ENCODE measurements at regions not wholly inside any gene's neighbourhood (a gene's known extent, or its start where the extent isn't known, plus 50 kb on each side); places are given as distances from the start of the nearest gene placed in this dataset.
"Not testable (repeated sequence)": the region's sequence is repeated elsewhere in the genome, so short reads cannot be mapped to it uniquely, and the experiment has no call there.

DNA sequence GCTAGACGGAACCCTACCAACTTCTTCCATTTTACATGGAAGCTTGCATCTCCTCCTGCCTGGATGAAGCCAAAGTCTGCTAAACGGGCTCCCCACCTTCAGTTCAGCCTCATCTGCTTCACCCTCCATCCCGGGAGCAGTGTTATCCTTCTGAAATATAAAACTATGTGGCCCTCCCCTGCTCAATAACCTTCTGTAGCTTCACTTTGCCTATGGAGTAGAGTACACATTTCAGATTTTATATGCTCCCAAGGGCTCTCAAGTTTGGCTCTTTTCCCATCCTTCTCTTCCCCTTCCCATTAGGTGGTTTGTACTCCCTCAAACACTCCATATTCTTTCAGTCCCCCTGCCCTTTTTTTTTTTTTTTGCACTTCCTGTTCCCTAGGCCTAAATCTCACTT, 115.9 kb upstream of the RAI2 start:
- POLR2A ChIA-PET, result no interaction called here
- TF ChIP-seq CTCF (conservative IDR thresholded peaks at IDR 0.05; ENCODE audit: low read length), result no peak
- TF ChIP-seq EZH2phosphoT487 (IDR thresholded peaks at IDR 0.05; ENCODE audit: borderline replicate concordance, low read depth, low read length), result no peak
- Histone ChIP-seq H3K4me3 (ENCODE audit: low read depth, low read length, poor library complexity, severe bottlenecking) (no peak overlapping the region), H3K4me2 (ENCODE audit: low read length) (no peak overlapping the region), H3K9me3 (ENCODE audit: low read length) (no peaks in the 10 kb centered on the region), H3K27ac (ENCODE audit: low read depth, low read length, poor library complexity, severe bottlenecking) (no peak overlapping the region), H4K20me1 (ENCODE audit: insufficient read depth, low read length) (no peaks in the 10 kb centered on the region), H3K4me1 (ENCODE audit: insufficient read depth, low read length, poor library complexity, severe bottlenecking) (no peaks in the 10 kb centered on the region), H2AFZ (ENCODE audit: low read length) (no peak overlapping the region), H3K9me2 (ENCODE audit: insufficient read depth, low read length) (no peaks in the 10 kb centered on the region), H3K36me3 (ENCODE audit: insufficient read depth, low read length) (no peaks in the 10 kb centered on the region), H3K79me2 (ENCODE audit: insufficient read depth, low read depth, low read length) (no peaks in the 10 kb centered on the region)
- intact Hi-C loops (cut with micrococcal nuclease; ENCODE audit: unreplicated experiment), result no loop called here
- no TSS peak for BruUV-seq (replicated peaks)
- no peak for DNase-seq (ENCODE audit: low spot score)
- CTCF ChIA-PET (ENCODE audit: unreplicated experiment), result no interaction called here

DNA sequence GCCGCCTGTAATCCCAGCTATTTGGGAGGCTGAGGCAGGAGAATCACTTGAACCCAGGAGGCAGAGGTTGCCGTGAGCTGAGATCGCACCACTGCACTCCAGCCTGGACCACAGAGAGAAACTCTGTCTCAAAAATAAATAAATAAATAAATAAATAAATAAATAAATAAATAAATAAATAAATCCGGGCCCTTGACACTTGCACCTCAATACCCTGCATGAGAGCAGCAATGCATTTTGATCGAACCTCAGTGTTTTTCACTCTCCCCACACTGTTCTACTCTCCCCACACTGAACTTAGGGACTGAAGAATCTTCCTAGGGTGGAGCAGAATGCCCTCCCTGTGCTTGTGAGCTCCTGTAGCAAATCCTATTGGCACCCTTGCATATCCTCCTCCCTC, 114.3 kb upstream of the RAI2 start:
- H3K36me3 ChIP-seq (ENCODE audit: insufficient read depth, low read length); intact Hi-C loops (cut with micrococcal nuclease; ENCODE audit: unreplicated experiment); BruUV-seq (replicated peaks); H3K79me2 ChIP-seq (ENCODE audit: insufficient read depth, low read depth, low read length); H4K20me1 ChIP-seq (ENCODE audit: insufficient read depth, low read length); CTCF ChIA-PET (ENCODE audit: unreplicated experiment); H3K4me1 ChIP-seq (ENCODE audit: insufficient read depth, low read length, poor library complexity, severe bottlenecking); H3K4me3 ChIP-seq (ENCODE audit: low read depth, low read length, poor library complexity, severe bottlenecking); H2AFZ ChIP-seq (ENCODE audit: low read length); POLR2A ChIA-PET; H3K9me3 ChIP-seq (ENCODE audit: low read length); H3K4me2 ChIP-seq (ENCODE audit: low read length); H3K27ac ChIP-seq (ENCODE audit: low read depth, low read length, poor library complexity, severe bottlenecking); H3K9me2 ChIP-seq (ENCODE audit: insufficient read depth, low read length); DNase-seq (ENCODE audit: low spot score): not testable (repeated sequence)

DNA sequence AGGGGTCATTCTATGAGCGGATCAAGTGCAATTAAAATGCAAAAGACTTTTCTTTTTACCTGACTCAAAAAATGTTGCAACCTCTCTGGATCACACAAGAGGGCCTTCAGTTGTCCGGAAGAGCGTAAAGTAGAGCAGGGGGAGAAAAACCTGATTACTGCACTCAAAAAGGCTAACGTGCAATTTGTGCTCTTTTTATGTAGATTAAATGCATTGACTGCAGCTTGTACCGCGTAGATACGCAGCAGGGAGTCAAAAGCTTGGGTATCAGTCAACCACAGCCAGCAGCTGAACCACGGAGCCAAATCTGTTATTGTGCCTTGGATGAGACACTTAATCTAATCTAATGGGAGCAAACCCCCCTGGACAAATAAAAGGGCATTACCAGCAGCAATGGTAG, 107.3 kb upstream of the RAI2 start:
- ChIA-PET CTCF (ENCODE audit: unreplicated experiment) (no interaction called here), POLR2A (no interaction called here)
- no peaks in the 10 kb centered on the region for H4K20me1 ChIP-seq (ENCODE audit: insufficient read depth, low read length)
- no peak overlapping the region for H2AFZ ChIP-seq (ENCODE audit: low read length)
- H3K79me2 ChIP-seq (ENCODE audit: insufficient read depth, low read depth, low read length), result no peaks in the 10 kb centered on the region
- no TSS peak for BruUV-seq (replicated peaks)
- H3K36me3 ChIP-seq (ENCODE audit: insufficient read depth, low read length), result no peaks in the 10 kb centered on the region
- H3K27ac ChIP-seq (ENCODE audit: low read depth, low read length, poor library complexity, severe bottlenecking), result no peak overlapping the region
- TF ChIP-seq EZH2phosphoT487 (IDR thresholded peaks at IDR 0.05; ENCODE audit: borderline replicate concordance, low read depth, low read length) (no peak), CTCF (conservative IDR thresholded peaks at IDR 0.05; ENCODE audit: low read length) (no peak)
- no peaks in the 10 kb centered on the region for H3K4me1 ChIP-seq (ENCODE audit: insufficient read depth, low read length, poor library complexity, severe bottlenecking)
- no peak for DNase-seq (ENCODE audit: low spot score)
- no peak overlapping the region for H3K4me2 ChIP-seq (ENCODE audit: low read length)
- intact Hi-C loops (cut with micrococcal nuclease; ENCODE audit: unreplicated experiment), result no loop called here
- H3K9me2 ChIP-seq (ENCODE audit: insufficient read depth, low read length), result no peaks in the 10 kb centered on the region
- no peak overlapping the region for H3K4me3 ChIP-seq (ENCODE audit: low read depth, low read length, poor library complexity, severe bottlenecking)
- no peaks in the 10 kb centered on the region for H3K9me3 ChIP-seq (ENCODE audit: low read length)

All from OCI-LY7 (cell line).